SK-N-SH (cell line): ENCODE measurements at regions not wholly inside any gene's neighbourhood (a gene's known extent, or its start where the extent isn't known, plus 50 kb on each side); places are given as distances from the start of the nearest gene placed in this dataset.

Experiments
- CTCF ChIA-PET: fragments of 300-600, 350-600 bp; formaldehyde crosslinking; extraction: SDS; loops from one replicate; lab custom pipeline; 2021; lab: Yijun Ruan, JAX
- POLR2A ChIA-PET: fragments of 350-600 bp; sonication (Branson Sonifier 250); formaldehyde crosslinking; extraction: SDS; loops from one replicate; lab custom pipeline; 2020; ENCODE audit warnings: antibody characterized with exemption, inconsistent platforms; lab: Yijun Ruan, JAX
- DNase-seq: peaks from one replicate; pipeline ENCODE4 v3.0.0; 2012
- H2AFZ ChIP-seq: fragments of 200-600 bp; sonication (generic); 2 replicates; pipeline ENCODE4 v1.8.1; 2016; ENCODE audit warnings: antibody characterized with exemption, mild to moderate bottlenecking, low read depth
- H3F3A ChIP-seq: fragments of 200-600 bp; sonication (generic); replicated peaks from 2 replicates; pipeline ENCODE3; 2016; ENCODE audit warnings: antibody characterized with exemption, mild to moderate bottlenecking; ENCODE audit not compliant: insufficient read depth
- H3K27ac ChIP-seq, 2 experiments: fragments of 200-500 bp in 1 of 2; fragments of 200-600 bp in 1 of 2; sonication (Bioruptor generic) in 1 of 2; sonication (generic), shearing (Covaris generic) in 1 of 2; 2 replicates each; pipeline versions ENCODE4 v1.5.1 to v1.6.1; 2014 to 2016; ENCODE audit warnings: low read depth in 2 of 2, inconsistent platforms in 1 of 2, low read length in 1 of 2, mild to moderate bottlenecking in 1 of 2, mixed read lengths in 1 of 2
- H3K27me3 ChIP-seq: fragments of 200-600 bp; sonication (generic), shearing (Covaris generic); 2 replicates; pipeline ENCODE4 v1.6.1; 2016; ENCODE audit warnings: mixed run types; ENCODE audit not compliant: insufficient read depth
- H3K36me3 ChIP-seq, 2 experiments: fragments of 200-500 bp in 1 of 2; fragments of 200-600 bp in 1 of 2; sonication (Bioruptor generic) in 1 of 2; sonication (generic) in 1 of 2; replicated peaks in 1 of 2; 2 replicates each; pipeline versions ENCODE3 to v1.5.1; 2014 to 2016; ENCODE audit warnings: low read length in 1 of 2, mild to moderate bottlenecking in 1 of 2; ENCODE audit not compliant: insufficient read depth in 2 of 2, control insufficient read depth in 1 of 2
- H3K4me1 ChIP-seq, 2 experiments: fragments of 200-500 bp in 1 of 2; fragments of 200-600 bp in 1 of 2; sonication (Bioruptor generic) in 1 of 2; sonication (generic), shearing (Covaris generic) in 1 of 2; 2 replicates each; pipeline versions ENCODE4 v1.5.1 to v1.6.1; 2014 to 2016; ENCODE audit warnings: low read depth in 1 of 2, low read length in 1 of 2, mixed run types in 1 of 2; ENCODE audit not compliant: insufficient read depth in 2 of 2, control insufficient read depth in 1 of 2
- H3K4me2 ChIP-seq: fragments of 200-600 bp; sonication (generic), shearing (Covaris generic); 2 replicates; pipeline ENCODE4 v1.6.1; 2017; ENCODE audit warnings: mixed run types
- H3K4me3 ChIP-seq, 2 experiments: fragments of 200-500 bp in 1 of 2; fragments of 200-600 bp in 1 of 2; sonication (Bioruptor generic) in 1 of 2; sonication (generic), shearing (Covaris generic) in 1 of 2; 2 replicates each; pipeline versions ENCODE4 v1.5.1 to v1.8.1; 2014 to 2016; ENCODE audit warnings: low read depth in 2 of 2, inconsistent platforms in 1 of 2, low read length in 1 of 2, mild to moderate bottlenecking in 1 of 2, mixed read lengths in 1 of 2, moderate library complexity in 1 of 2
- H3K79me2 ChIP-seq: fragments of 200-600 bp; sonication (generic); 2 replicates; pipeline ENCODE4 v1.8.1; 2017; ENCODE audit warnings: mild to moderate bottlenecking; ENCODE audit not compliant: insufficient read depth
- H3K9ac ChIP-seq: fragments of 200-600 bp; sonication (generic); 2 replicates; pipeline ENCODE4 v1.6.1; 2017; ENCODE audit warnings: mixed run types
- H3K9me2 ChIP-seq: fragments of 200-600 bp; sonication (generic); 2 replicates; pipeline ENCODE4 v1.6.1; 2017; ENCODE audit warnings: mixed run types
- H3K9me3 ChIP-seq: fragments of 200-600 bp; sonication (generic); 2 replicates; pipeline ENCODE4 v1.6.1; 2017; ENCODE audit warnings: mixed run types, mild to moderate bottlenecking, moderate library complexity
- H4K20me1 ChIP-seq: fragments of 200-600 bp; sonication (generic); 2 replicates; pipeline ENCODE4 v1.6.1; 2017; ENCODE audit warnings: mild to moderate bottlenecking, mixed run types; ENCODE audit not compliant: insufficient read depth
- CHD2 ChIP-seq: fragments of 150-350 bp; IDR thresholded peaks from 2 replicates; pipeline ENCODE4 v1.6.1; 2018; ENCODE audit warnings: low read length; ENCODE audit not compliant: partially characterized antibody
- CTCF ChIP-seq: fragments of 200-600 bp; sonication (generic); IDR thresholded peaks from 2 replicates; pipeline ENCODE4 v1.6.1; 2017; ENCODE audit warnings: antibody characterized with exemption, mild to moderate bottlenecking, moderate library complexity
- ELF1 ChIP-seq: IDR thresholded peaks from 2 replicates; pipeline ENCODE4 v1.4.0; 2012
- FOSL2 ChIP-seq: IDR thresholded peaks from 2 replicates; pipeline ENCODE4 v1.4.0; 2012; ENCODE audit warnings: low read depth, mild to moderate bottlenecking, moderate library complexity, borderline replicate concordance
- FOXJ3 ChIP-seq: sonication (generic); formaldehyde crosslinking; IDR thresholded peaks from 2 replicates; pipeline ENCODE4 v1.5.1; 2020; ENCODE audit warnings: mild to moderate bottlenecking, missing genetic modification reagents
- FOXM1 ChIP-seq: IDR thresholded peaks from 2 replicates; pipeline ENCODE4 v1.4.0; 2012; ENCODE audit warnings: low read depth, mild to moderate bottlenecking
- GABPA ChIP-seq: IDR thresholded peaks from 2 replicates; pipeline ENCODE4 v1.4.0; 2012; ENCODE audit warnings: low read depth, mild to moderate bottlenecking
- GATA2 ChIP-seq: sonication (generic); formaldehyde crosslinking; IDR thresholded peaks from 2 replicates; pipeline ENCODE4 v1.5.0; 2020; ENCODE audit warnings: mild to moderate bottlenecking, missing genetic modification reagents
- MXI1 ChIP-seq: IDR thresholded peaks from 2 replicates; pipeline ENCODE4 v1.6.1; 2012; ENCODE audit warnings: mild to moderate bottlenecking, low read depth, low read length, improper control_type of control experiment
- PBX3 ChIP-seq: IDR thresholded peaks from 2 replicates; pipeline ENCODE4; 2012
- POLR2AphosphoS5 ChIP-seq: IDR thresholded peaks from 2 replicates; pipeline ENCODE4 v1.6.1; 2012; ENCODE audit warnings: low read depth, low read length
- SIN3A ChIP-seq: IDR thresholded peaks from 2 replicates; pipeline ENCODE4 v1.6.1; 2012; ENCODE audit warnings: low read depth, mild to moderate bottlenecking, low read length, moderate library complexity, borderline replicate concordance
- SMC3 ChIP-seq: IDR thresholded peaks from 2 replicates; pipeline ENCODE4 v1.6.1; 2012; ENCODE audit warnings: low read depth, low read length, improper control_type of control experiment
- TAF1 ChIP-seq: IDR thresholded peaks from 2 replicates; pipeline ENCODE4 v1.6.1; 2012; ENCODE audit warnings: low read depth, mild to moderate bottlenecking, low read length, moderate library complexity, borderline replicate concordance
- TCF12 ChIP-seq: IDR thresholded peaks from 2 replicates; pipeline ENCODE4 v1.4.0; 2012
- WGBS: methylation state at CpG from one replicate; pipeline ENCODE4 v1.1.6; 2017; ENCODE audit warnings: low lambda C conversion rate; 5-methylcytosine and 5-hydroxymethylcytosine counted together
- TF ChIP-seq, protein P1 (sequence below): IDR thresholded peaks from 2 replicates; pipeline ENCODE4 v1.6.1; 2012; ENCODE audit warnings: mild to moderate bottlenecking, low read depth, low read length, moderate library complexity
- TF ChIP-seq, protein P2 (sequence below): IDR thresholded peaks from 2 replicates; pipeline ENCODE4 v1.4.0; 2012; ENCODE audit warnings: low read depth, borderline replicate concordance

GRCh38 chr18:34943587-34943986 is 97.6 kb upstream of the MAPRE2 start:
- no peaks in the 10 kb centered on the region for H3K27me3 ChIP-seq
- DNase-seq: no peak
- TF ChIP-seq TAF1 (no peak), PBX3 (no peak), MXI1 (no peak), CHD2 (no peak), ELF1 (no peak), FOXJ3 (CRISPR knock-in tag) (no peak), CTCF (no peak), FOSL2 (no peak), GABPA (no peak), SIN3A (no peak), TCF12 (no peak), FOXM1 (no peak), GATA2 (CRISPR knock-in tag) (no peak), POLR2AphosphoS5 (no peak), SMC3 (no peak)
- TF ChIP-seq, protein P1, sequence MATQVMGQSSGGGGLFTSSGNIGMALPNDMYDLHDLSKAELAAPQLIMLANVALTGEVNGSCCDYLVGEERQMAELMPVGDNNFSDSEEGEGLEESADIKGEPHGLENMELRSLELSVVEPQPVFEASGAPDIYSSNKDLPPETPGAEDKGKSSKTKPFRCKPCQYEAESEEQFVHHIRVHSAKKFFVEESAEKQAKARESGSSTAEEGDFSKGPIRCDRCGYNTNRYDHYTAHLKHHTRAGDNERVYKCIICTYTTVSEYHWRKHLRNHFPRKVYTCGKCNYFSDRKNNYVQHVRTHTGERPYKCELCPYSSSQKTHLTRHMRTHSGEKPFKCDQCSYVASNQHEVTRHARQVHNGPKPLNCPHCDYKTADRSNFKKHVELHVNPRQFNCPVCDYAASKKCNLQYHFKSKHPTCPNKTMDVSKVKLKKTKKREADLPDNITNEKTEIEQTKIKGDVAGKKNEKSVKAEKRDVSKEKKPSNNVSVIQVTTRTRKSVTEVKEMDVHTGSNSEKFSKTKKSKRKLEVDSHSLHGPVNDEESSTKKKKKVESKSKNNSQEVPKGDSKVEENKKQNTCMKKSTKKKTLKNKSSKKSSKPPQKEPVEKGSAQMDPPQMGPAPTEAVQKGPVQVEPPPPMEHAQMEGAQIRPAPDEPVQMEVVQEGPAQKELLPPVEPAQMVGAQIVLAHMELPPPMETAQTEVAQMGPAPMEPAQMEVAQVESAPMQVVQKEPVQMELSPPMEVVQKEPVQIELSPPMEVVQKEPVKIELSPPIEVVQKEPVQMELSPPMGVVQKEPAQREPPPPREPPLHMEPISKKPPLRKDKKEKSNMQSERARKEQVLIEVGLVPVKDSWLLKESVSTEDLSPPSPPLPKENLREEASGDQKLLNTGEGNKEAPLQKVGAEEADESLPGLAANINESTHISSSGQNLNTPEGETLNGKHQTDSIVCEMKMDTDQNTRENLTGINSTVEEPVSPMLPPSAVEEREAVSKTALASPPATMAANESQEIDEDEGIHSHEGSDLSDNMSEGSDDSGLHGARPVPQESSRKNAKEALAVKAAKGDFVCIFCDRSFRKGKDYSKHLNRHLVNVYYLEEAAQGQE: no peak
- TF ChIP-seq, protein P2, sequence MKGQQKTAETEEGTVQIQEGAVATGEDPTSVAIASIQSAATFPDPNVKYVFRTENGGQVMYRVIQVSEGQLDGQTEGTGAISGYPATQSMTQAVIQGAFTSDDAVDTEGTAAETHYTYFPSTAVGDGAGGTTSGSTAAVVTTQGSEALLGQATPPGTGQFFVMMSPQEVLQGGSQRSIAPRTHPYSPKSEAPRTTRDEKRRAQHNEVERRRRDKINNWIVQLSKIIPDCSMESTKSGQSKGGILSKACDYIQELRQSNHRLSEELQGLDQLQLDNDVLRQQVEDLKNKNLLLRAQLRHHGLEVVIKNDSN: no peak
- TF ChIP-seq, all 33 proteins: peak for 0
- no peak overlapping the region for H3K27ac ChIP-seq
- H3K9me3 ChIP-seq: no peaks in the 10 kb centered on the region
- no peaks in the 10 kb centered on the region for H4K20me1 ChIP-seq
- H3F3A ChIP-seq: no peaks in the 10 kb centered on the region
- WGBS: 61% methylated on average over 2 of the region's 2 CpGs
- H3K4me2 ChIP-seq: no peak overlapping the region
- no peaks in the 10 kb centered on the region for H3K79me2 ChIP-seq
- no peak overlapping the region for H3K4me3 ChIP-seq
- H3K4me1 ChIP-seq: no peaks in the 10 kb centered on the region; a peak in 3 of 4 replicates
- ChIA-PET POLR2A (no interaction called here), CTCF (interaction anchor here (0.9 to 1.1 kb wide), 2 partner anchors 11 to 13 kb away, joined by 4 to 5 read pairs; no protein-coding TSS in a partner anchor)
- no peak overlapping the region for H3K9ac ChIP-seq
- no peaks in the 10 kb centered on the region for H3K9me2 ChIP-seq
- no peak overlapping the region for H2AFZ ChIP-seq
- H3K36me3 ChIP-seq: no peaks in the 10 kb centered on the region
